Endothelial cell of umbilical vein (primary cell): ENCODE measurements at regions not wholly inside any gene's neighbourhood (a gene's known extent, or its start where the extent isn't known, plus 50 kb on each side); places are given as distances from the start of the nearest gene placed in this dataset.

Source experiments
- BruUV-seq: library from RNA; stranded (reverse); fragments of 400-500 nt; replicated peaks from 2 replicates; lab custom pipeline; 2021; lab: Mats Ljungman, UMichigan
- CTCF ChIA-PET: fragments of 300-600, 350-600 bp; sonication (Branson Sonifier 250); formaldehyde crosslinking; loops from one replicate; lab custom pipeline; 2021; ENCODE audit warnings: antibody characterized with exemption, inconsistent platforms; lab: Charles Lee
- POLR2A ChIA-PET: fragments of 300-600, 350-600 bp; sonication (Branson Sonifier 250); formaldehyde crosslinking; loops from one replicate; lab custom pipeline; 2021; ENCODE audit warnings: antibody characterized with exemption, inconsistent platforms; lab: Charles Lee
- DNase-seq: peaks from one replicate; pipeline ENCODE4 v3.0.0-alpha.2; 2011; ENCODE audit warnings: low read depth, low spot score
- FAIRE-seq: peaks from 2 replicates; lab custom pipeline; 2011; peaks lifted over from hg19 to GRCh38; lab: Jason Lieb, UNC
- H2AFZ ChIP-seq: 2 replicates; pipeline ENCODE4 v1.6.0; 2012; ENCODE audit warnings: low read depth, low read length, control low read depth, inconsistent platforms
- H3K27ac ChIP-seq: 2 replicates; pipeline ENCODE4 v1.5.1; 2011; ENCODE audit warnings: low read depth, mild to moderate bottlenecking, control low read depth, low read length, moderate library complexity; ENCODE audit not compliant: insufficient read depth
- H3K27me3 ChIP-seq, 2 experiments: 2 replicates each; pipeline versions ENCODE4 v1.6.0 to v1.6.1; 2011; ENCODE audit warnings: low read length in 2 of 2, mixed read lengths in 1 of 2; ENCODE audit not compliant: control insufficient read depth in 2 of 2, insufficient read depth in 2 of 2
- H3K36me3 ChIP-seq, 2 experiments: 2 replicates in 1 of 2; 3 replicates in 1 of 2; pipeline ENCODE4 v1.5.1; 2011; ENCODE audit warnings: low read length in 2 of 2, mild to moderate bottlenecking in 1 of 2, moderate library complexity in 1 of 2; ENCODE audit not compliant: control insufficient read depth in 2 of 2, insufficient read depth in 2 of 2; ENCODE audit errors: extremely low read depth in 1 of 2
- H3K4me1 ChIP-seq: 3 replicates; pipeline ENCODE4 v1.5.1; 2011; ENCODE audit warnings: mild to moderate bottlenecking, low read length; ENCODE audit not compliant: control insufficient read depth, insufficient read depth; ENCODE audit errors: extremely low read depth
- H3K4me2 ChIP-seq: 2 replicates; pipeline ENCODE4 v1.6.1; 2011; ENCODE audit warnings: low read length, control low read depth, mixed read lengths; ENCODE audit not compliant: insufficient read depth
- H3K4me3 ChIP-seq, 3 experiments: fragments of 200-600 bp in 1 of 3; sonication (generic), shearing (Covaris generic) in 1 of 3; replicated peaks in 1 of 3; 2 replicates each; pipeline ENCODE4 v1.5.1; 2011 to 2016; ENCODE audit warnings: control low read depth in 3 of 3, low read length in 3 of 3, mild to moderate bottlenecking in 2 of 3, inconsistent platforms in 1 of 3, low read depth in 1 of 3, moderate library complexity in 1 of 3; ENCODE audit not compliant: insufficient read depth in 1 of 3
- H3K79me2 ChIP-seq: 2 replicates; pipeline ENCODE4 v1.6.0; 2012; ENCODE audit warnings: low read length, inconsistent platforms; ENCODE audit not compliant: control insufficient read depth, insufficient read depth
- H3K9ac ChIP-seq: replicated peaks from 2 replicates; pipeline ENCODE3; 2011; ENCODE audit warnings: low read length, control low read depth; ENCODE audit not compliant: insufficient read depth; ENCODE audit errors: extremely low read depth
- H3K9me1 ChIP-seq: replicated peaks from 3 replicates; pipeline ENCODE4 v1.6.0; 2011; ENCODE audit warnings: mild to moderate bottlenecking, low read length; ENCODE audit not compliant: control insufficient read depth, insufficient read depth; ENCODE audit errors: extremely low read depth
- H3K9me3 ChIP-seq: replicated peaks from 2 replicates; pipeline ENCODE4 v1.5.1; 2012; ENCODE audit warnings: low read length, inconsistent platforms; ENCODE audit not compliant: control insufficient read depth, insufficient read depth
- H4K20me1 ChIP-seq: replicated peaks from 2 replicates; pipeline ENCODE3; 2011; ENCODE audit warnings: mild to moderate bottlenecking, low read length; ENCODE audit not compliant: control insufficient read depth, insufficient read depth; ENCODE audit errors: extremely low read depth
- EZH2 ChIP-seq: IDR thresholded peaks from 2 replicates; pipeline ENCODE4 v1.6.1; 2012; ENCODE audit warnings: borderline replicate concordance, low read depth, mild to moderate bottlenecking, moderate library complexity, low read length, inconsistent platforms; ENCODE audit not compliant: severe bottlenecking
- FOS ChIP-seq: IDR thresholded peaks from 2 replicates; pipeline ENCODE4 v1.6.1; 2011; ENCODE audit warnings: mild to moderate bottlenecking, low read length, moderate library complexity, borderline replicate concordance; ENCODE audit not compliant: insufficient read depth
- GATA2 ChIP-seq: IDR thresholded peaks from 2 replicates; pipeline ENCODE4 v1.7.0; 2011; ENCODE audit warnings: low read depth, mild to moderate bottlenecking, moderate library complexity, mixed read lengths, low read length; ENCODE audit not compliant: insufficient read length, insufficient read depth
- JUN ChIP-seq: IDR thresholded peaks from 2 replicates; pipeline ENCODE4 v1.6.1; 2011; ENCODE audit warnings: borderline replicate concordance, low read depth; ENCODE audit not compliant: insufficient read length, insufficient read depth
- MYC ChIP-seq: IDR thresholded peaks from one replicate; pipeline ENCODE4 v1.6.1; 2011; ENCODE audit warnings: mild to moderate bottlenecking, low read depth, low read length
- POLR2A ChIP-seq: IDR thresholded peaks from 2 replicates; pipeline ENCODE4 v1.6.1; 2012; ENCODE audit warnings: low read depth, mild to moderate bottlenecking, control low read depth, low read length
- POLR2AphosphoS5 ChIP-seq: IDR thresholded peaks from 2 replicates; pipeline ENCODE4 v1.6.1; 2012; ENCODE audit warnings: low read depth, mild to moderate bottlenecking, control low read depth, low read length, moderate library complexity; ENCODE audit not compliant: insufficient read depth
- dilution Hi-C: fragments of 300-500 bp; cut with MboI; formaldehyde crosslinking; loops from one replicate; pipeline ENCODE4 v1.15.0; 2019; ENCODE audit warnings: low sequenced_read_pairs; ENCODE audit not compliant: extremely low pct_ligation_motif_present
- intact Hi-C: fragments of 100-400 bp; cut with micrococcal nuclease; formaldehyde crosslinking; loops from one replicate; pipeline ENCODE4 v1.10.0; 2022
- TF ChIP-seq, protein P1 (sequence below), 2 donors: IDR thresholded peaks; 1 replicate in 1 of 2; 2 replicates in 1 of 2; pipeline ENCODE4 v1.5.1; 2011; ENCODE audit warnings: low read length in 2 of 2, mild to moderate bottlenecking in 2 of 2, moderate library complexity in 2 of 2, control low read depth in 1 of 2, inconsistent platforms in 1 of 2, low read depth in 1 of 2; ENCODE audit not compliant: insufficient read depth in 1 of 2; ENCODE audit errors: extremely low read depth in 1 of 2
- TF ChIP-seq, protein P2 (sequence below): IDR thresholded peaks from 2 replicates; pipeline ENCODE4 v1.6.1; 2011; ENCODE audit not compliant: insufficient read depth, insufficient read length

DNA sequence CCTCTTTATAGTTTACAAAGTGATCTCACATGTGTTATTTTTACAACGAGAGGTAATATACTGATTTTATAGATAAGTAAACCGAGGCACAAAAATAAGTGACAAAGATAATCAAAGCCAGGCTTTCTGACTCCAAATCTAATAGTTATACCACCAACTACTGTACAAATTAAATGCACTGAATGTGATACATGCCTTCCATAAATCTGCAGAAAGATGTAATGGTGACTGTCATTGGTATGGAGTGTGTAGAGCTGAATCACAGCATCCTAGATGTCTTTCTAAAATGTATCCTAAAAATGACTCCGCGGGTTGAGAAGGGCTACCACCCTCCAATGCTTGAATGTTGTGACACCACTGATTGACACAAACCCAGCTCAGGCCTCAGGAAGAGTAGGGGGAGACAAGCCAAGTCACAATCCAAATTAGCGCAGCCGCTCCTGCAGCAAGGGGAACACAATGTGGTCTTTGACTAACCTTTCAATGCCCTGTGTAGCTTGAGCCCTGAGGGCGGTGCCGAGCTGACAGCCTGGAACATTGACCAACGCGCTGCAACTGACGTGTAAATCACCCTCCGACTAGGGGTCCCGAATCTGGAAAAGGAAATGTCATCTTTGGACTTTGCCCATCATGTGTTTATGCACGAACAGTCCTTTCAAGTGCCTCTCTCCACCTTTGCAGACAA is 136.8 kb downstream of the OLIG3 start:
- no peak overlapping the region for H3K27ac ChIP-seq
- no peaks in the 10 kb centered on the region for H3K9me1 ChIP-seq
- no peaks in the 10 kb centered on the region for H3K36me3 ChIP-seq
- no peak overlapping the region for H3K4me3 ChIP-seq
- DNase-seq, result no peak
- no TSS peak for BruUV-seq
- no peak for FAIRE-seq
- POLR2A ChIA-PET, result no interaction called here
- H3K4me2 ChIP-seq, result no peak overlapping the region
- H2AFZ ChIP-seq, result no peak overlapping the region
- H3K9me3 ChIP-seq, result no peaks in the 10 kb centered on the region
- H3K9ac ChIP-seq, result no peak overlapping the region
- H3K79me2 ChIP-seq, result no peaks in the 10 kb centered on the region
- H4K20me1 ChIP-seq, result no peaks in the 10 kb centered on the region
- dilution Hi-C loops, result no loop called here
- CTCF ChIA-PET, result interaction anchor here (0.7 kb wide), 1 partner anchor 263 kb away, joined by 3 read pairs; no protein-coding TSS in a partner anchor
- no peaks in the 10 kb centered on the region for H3K27me3 ChIP-seq
- intact Hi-C loops, result no loop called here
- no peaks in the 10 kb centered on the region for H3K4me1 ChIP-seq
- TF ChIP-seq EZH2 (no peak), FOS (no peak), JUN (no peak)

DNA sequence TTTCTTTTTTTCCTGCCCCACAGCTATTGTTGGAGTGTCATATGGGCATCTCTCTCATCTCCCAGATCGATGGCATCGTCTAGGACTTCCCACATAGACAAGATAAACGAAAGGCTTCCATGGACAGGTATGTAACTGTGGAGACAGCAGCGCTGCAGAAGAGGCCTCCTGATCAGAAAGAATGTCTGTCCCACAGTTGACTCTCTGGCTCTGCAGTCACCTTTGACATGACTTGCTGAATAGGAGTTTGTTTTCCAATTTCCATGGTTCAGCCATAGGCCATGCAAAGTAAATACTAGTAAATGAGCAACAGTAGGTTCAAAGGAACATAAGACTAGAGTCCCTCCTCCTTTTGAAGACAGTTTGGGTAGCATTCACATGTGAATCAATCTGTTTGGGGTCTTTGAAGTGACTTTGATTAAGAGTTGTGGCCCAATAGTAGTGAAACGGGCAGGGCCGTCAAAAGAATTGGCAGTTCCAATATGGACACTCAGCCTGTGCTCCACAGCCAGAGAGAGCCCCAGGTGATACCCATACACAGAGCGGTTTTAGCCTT is 134.7 kb upstream of the IFNGR1 start:
- POLR2A ChIA-PET, result no interaction called here
- CTCF ChIA-PET, result interaction anchor here (0.5 kb wide), 1 partner anchor 8 kb away, joined by 3 read pairs; no protein-coding TSS in a partner anchor
- H3K4me3 ChIP-seq, result no peak overlapping the region
- TF ChIP-seq GATA2 (no peak), FOS (no peak), POLR2A (no peak), JUN (no peak), EZH2 (no peak), MYC (no peak), POLR2AphosphoS5 (no peak)
- TF ChIP-seq, protein P1, sequence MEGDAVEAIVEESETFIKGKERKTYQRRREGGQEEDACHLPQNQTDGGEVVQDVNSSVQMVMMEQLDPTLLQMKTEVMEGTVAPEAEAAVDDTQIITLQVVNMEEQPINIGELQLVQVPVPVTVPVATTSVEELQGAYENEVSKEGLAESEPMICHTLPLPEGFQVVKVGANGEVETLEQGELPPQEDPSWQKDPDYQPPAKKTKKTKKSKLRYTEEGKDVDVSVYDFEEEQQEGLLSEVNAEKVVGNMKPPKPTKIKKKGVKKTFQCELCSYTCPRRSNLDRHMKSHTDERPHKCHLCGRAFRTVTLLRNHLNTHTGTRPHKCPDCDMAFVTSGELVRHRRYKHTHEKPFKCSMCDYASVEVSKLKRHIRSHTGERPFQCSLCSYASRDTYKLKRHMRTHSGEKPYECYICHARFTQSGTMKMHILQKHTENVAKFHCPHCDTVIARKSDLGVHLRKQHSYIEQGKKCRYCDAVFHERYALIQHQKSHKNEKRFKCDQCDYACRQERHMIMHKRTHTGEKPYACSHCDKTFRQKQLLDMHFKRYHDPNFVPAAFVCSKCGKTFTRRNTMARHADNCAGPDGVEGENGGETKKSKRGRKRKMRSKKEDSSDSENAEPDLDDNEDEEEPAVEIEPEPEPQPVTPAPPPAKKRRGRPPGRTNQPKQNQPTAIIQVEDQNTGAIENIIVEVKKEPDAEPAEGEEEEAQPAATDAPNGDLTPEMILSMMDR (IDR thresholded peaks at IDR 0.05; ENCODE audit: extremely low read depth in 1 of 2, insufficient read depth in 1 of 2, low read depth in 1 of 2, low read length in 2 of 2), result no peak
- TF ChIP-seq, protein P2, sequence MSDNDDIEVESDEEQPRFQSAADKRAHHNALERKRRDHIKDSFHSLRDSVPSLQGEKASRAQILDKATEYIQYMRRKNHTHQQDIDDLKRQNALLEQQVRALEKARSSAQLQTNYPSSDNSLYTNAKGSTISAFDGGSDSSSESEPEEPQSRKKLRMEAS, result no peak
- intact Hi-C loops, result no loop called here
- H3K79me2 ChIP-seq, result no peaks in the 10 kb centered on the region
- no peaks in the 10 kb centered on the region for H3K4me1 ChIP-seq
- no TSS peak for BruUV-seq
- H3K36me3 ChIP-seq, result no peaks in the 10 kb centered on the region
- H3K9ac ChIP-seq, result no peak overlapping the region
- FAIRE-seq, result no peak
- dilution Hi-C loops, result no loop called here
- H4K20me1 ChIP-seq, result no peaks in the 10 kb centered on the region
- DNase-seq, result no peak
- no peak overlapping the region for H3K4me2 ChIP-seq
- H3K27me3 ChIP-seq, result peaks cover 0 to 3% of the 10 kb centered on the region in 2 experiments
- H3K27ac ChIP-seq, result no peak overlapping the region
- H3K9me1 ChIP-seq, result no peaks in the 10 kb centered on the region
- H2AFZ ChIP-seq, result no peak overlapping the region
- no peaks in the 10 kb centered on the region for H3K9me3 ChIP-seq
